IPS-15b (cell line): ENCODE measurements at regions not wholly inside any gene's neighbourhood (a gene's known extent, or its start where the extent isn't known, plus 50 kb on each side); places are given as distances from the start of the nearest gene placed in this dataset.

Experiments
- H3K27me3 ChIP-seq: one replicate; pipeline ENCODE4 v1.6.1; 2013; ENCODE audit warnings: low read length; ENCODE audit not compliant: control insufficient read depth, insufficient read depth
- H3K36me3 ChIP-seq: one replicate; pipeline ENCODE4 v1.6.1; 2013; ENCODE audit warnings: low read length; ENCODE audit not compliant: control insufficient read depth, insufficient read depth
- H3K4me1 ChIP-seq: one replicate; pipeline ENCODE4 v1.6.1; 2013; ENCODE audit warnings: mild to moderate bottlenecking, low read length; ENCODE audit not compliant: control insufficient read depth, insufficient read depth
- H3K4me3 ChIP-seq: one replicate; pipeline ENCODE4 v1.5.1; 2013; ENCODE audit warnings: low read depth, low read length
- H3K9ac ChIP-seq: one replicate; pipeline ENCODE4 v1.6.1; 2013; ENCODE audit warnings: low read depth, mild to moderate bottlenecking, low read length
- H3K9me3 ChIP-seq: one replicate; pipeline ENCODE4 v1.6.1; 2013; ENCODE audit warnings: mild to moderate bottlenecking, low read length; ENCODE audit not compliant: control insufficient read depth, insufficient read depth

DNA sequence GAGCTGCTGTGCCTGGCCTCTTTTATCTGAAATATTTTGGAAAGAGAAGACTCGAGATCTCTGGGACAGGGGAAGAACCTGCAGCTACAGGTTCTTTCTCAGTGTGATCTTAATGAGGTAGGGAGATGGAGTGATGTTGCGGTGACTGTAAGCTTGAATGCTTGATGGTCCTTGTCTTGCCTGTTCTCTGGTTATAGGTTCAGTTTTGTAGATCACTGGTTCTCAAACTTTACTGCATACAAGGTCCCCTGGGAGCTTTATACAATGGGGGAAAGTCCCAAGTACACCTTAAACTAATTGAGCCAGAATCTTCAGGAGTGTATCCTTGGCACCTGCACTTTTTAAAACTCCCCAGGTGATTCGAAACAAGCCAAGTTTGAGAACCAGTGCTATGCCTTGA, 136.7 kb upstream of the CXCR4 start:
- Histone ChIP-seq H3K36me3 (no peaks in the 10 kb centered on the region), H3K27me3 (no peaks in the 10 kb centered on the region), H3K4me3 (no peak overlapping the region), H3K9me3 (no peaks in the 10 kb centered on the region), H3K4me1 (no peaks in the 10 kb centered on the region), H3K9ac (no peak overlapping the region)

DNA sequence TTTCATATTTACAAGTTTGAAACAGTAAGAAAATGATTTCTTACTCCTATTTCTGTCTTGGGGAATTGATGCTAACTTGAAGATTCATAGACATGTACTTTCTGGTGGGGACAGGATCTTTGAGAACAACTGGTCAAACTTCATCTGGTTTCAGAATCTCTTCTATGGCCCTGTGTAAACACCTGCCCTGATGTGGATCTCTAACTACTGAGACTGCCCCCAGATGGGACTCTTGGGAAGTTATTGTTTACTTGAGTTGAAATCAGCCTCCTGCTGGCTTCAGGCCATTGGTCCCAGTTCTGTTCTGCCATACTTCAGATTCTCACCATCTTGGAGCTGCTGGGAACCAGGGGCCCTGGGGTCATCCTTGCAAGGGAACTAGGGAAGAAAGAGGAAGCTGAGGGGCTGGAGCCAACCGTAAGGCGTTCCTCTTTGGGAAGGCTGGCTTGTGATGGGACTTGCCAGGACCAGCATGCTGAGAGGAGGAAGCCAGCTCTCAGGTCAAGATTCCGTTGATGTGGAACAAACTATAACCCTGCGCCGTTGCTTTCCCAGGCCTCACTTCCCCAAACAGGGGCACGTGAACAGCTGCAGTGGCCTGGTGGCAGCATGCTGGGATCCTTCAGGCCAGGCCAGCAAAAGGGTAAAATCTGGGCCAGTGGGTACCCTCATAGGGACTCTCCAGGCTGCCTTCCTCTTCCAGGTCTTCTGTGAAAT, 135.5 kb upstream of the CXCR4 start:
- H3K9me3 ChIP-seq: no peaks in the 10 kb centered on the region
- no peaks in the 10 kb centered on the region for H3K27me3 ChIP-seq
- no peaks in the 10 kb centered on the region for H3K36me3 ChIP-seq
- no peaks in the 10 kb centered on the region for H3K4me1 ChIP-seq
- H3K9ac ChIP-seq: no peak overlapping the region
- H3K4me3 ChIP-seq: no peak overlapping the region

DNA sequence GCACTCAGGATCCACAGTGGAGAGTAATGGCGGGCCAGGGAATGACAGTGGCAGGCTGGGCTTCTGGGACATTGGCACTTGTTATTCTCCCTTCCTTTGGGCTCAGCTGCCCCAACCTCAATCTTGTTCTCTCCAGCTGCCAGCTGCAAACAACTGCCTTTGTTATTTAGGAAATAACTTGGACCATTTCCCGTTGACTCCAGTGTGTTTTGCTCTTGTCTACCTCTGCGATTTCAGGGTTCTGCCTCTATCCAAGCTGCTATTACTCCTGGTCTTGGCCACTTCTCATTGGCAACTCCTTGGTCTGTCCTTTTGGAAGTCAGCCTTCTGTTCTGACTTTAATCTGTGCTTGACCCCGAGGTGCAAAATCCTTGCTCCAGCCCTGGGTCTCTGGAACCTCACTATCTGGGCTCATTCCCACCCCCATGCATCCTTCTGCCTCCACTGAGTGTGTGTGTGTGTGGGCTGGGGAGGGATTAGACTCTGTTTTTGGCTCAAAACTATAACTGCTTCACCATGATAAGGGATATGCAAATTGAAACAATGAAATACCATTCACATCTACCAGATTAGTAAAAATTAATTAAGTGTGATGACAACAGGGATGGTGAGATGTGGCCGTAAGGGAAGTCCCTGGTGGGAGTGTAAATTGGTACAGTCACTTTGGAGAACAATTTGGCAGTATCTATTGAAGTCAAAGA, 134.1 kb upstream of the CXCR4 start:
- no peak overlapping the region for H3K9ac ChIP-seq
- no peaks in the 10 kb centered on the region for H3K27me3 ChIP-seq
- no peaks in the 10 kb centered on the region for H3K4me1 ChIP-seq
- no peaks in the 10 kb centered on the region for H3K36me3 ChIP-seq
- no peaks in the 10 kb centered on the region for H3K9me3 ChIP-seq
- H3K4me3 ChIP-seq: no peak overlapping the region

DNA sequence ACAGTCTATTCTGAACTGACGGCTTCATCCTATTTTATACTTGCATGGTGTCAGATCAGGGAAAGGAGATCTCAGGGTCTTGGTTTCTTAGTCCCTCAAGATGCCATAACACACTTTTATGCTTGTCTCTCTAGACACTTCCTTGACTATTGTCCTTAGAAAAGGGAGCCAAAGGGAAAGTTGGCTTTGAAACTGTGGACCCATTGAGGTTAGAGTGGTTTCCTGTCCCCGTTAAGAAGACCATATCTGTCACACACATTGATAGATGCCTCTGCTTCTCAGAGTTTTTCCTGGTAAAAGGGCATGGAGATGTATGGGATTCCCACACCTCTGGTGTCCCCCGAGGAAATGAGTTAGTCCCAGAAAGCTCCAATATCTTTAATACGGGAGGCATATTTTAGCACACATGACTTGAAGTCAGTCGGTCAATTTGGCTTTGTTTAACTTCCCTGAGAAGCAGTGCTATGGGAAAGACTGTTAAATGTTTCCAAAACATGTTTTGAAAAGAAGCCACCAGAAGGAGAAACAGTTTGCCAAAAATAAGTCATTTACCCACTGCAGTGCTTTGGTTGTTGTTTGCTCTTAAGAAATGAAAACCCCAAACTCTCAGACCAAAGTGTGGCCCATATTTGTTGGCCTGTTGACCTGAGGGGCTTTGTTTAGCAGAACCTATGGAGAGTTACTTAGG, 133.4 kb upstream of the CXCR4 start:
- Histone ChIP-seq H3K9ac (no peak overlapping the region), H3K9me3 (no peaks in the 10 kb centered on the region), H3K4me1 (no peaks in the 10 kb centered on the region), H3K27me3 (no peaks in the 10 kb centered on the region), H3K4me3 (no peak overlapping the region), H3K36me3 (no peaks in the 10 kb centered on the region)

DNA sequence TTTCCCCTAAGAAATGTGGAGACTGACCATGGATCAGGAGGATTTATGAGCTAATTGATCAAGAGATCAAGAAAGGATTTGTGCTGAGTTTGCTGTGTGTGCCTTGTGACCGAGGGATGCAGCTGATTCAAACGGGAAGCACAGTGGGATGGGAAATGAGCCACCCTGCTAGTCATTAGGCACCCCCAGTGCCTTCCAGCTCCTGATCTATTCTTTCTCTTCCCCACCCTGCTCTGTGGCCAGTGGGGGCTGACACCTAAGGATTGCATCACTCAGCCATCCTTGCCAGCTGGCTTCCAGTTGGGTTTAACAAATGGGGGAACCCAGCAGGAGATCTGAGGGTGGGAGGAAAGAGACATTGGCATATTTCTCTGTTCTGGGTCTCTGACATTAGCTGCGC, 132.2 kb upstream of the CXCR4 start:
- H3K9me3 ChIP-seq: no peaks in the 10 kb centered on the region
- no peak overlapping the region for H3K9ac ChIP-seq
- H3K4me3 ChIP-seq: no peak overlapping the region
- H3K4me1 ChIP-seq: no peaks in the 10 kb centered on the region
- H3K36me3 ChIP-seq: no peaks in the 10 kb centered on the region
- H3K27me3 ChIP-seq: no peaks in the 10 kb centered on the region

DNA sequence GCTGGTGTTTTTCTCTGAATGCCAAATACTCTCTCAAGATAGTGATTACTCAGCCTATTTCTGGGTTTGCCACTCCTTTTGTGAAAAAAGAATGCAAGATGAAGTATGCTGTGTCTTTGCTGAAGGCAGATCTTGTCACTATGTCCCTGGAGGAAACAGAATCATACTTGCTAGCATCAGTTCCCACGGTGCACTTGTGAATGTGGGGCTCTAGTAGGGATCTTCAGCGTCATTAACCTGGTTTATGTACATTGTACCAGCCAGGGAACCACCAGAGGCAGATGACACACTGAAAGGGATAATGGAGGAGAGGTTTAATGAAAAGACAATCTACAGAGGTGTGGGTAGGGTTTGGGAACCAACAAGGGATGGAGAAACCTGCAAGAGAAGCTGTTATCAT, 131.0 kb upstream of the CXCR4 start:
- Histone ChIP-seq H3K4me1 (no peaks in the 10 kb centered on the region), H3K36me3 (no peaks in the 10 kb centered on the region), H3K27me3 (no peaks in the 10 kb centered on the region), H3K9ac (no peak overlapping the region), H3K4me3 (no peak overlapping the region), H3K9me3 (no peaks in the 10 kb centered on the region)

DNA sequence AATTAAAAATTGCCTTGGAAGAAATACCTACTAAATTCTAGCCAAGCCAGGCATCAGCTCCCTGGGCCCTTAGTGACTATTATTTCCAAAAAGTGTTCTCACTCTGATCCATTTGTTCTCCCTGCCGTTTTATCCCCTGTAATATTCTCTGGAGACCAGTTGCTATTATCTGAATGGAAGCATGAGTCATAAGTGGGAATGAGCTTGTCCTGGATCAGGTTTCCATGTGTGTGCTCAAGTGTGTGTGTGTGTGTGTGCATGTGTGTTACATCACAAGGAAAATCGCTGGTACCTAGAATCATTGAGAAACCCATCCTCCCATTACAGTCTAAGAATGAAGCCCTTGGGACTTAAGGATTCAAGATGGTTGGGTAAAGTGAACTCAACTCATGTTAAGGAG, 130.3 kb upstream of the CXCR4 start:
- Histone ChIP-seq H3K4me3 (no peak overlapping the region), H3K36me3 (no peaks in the 10 kb centered on the region), H3K9ac (no peak overlapping the region), H3K4me1 (no peaks in the 10 kb centered on the region), H3K9me3 (no peaks in the 10 kb centered on the region), H3K27me3 (no peaks in the 10 kb centered on the region)

DNA sequence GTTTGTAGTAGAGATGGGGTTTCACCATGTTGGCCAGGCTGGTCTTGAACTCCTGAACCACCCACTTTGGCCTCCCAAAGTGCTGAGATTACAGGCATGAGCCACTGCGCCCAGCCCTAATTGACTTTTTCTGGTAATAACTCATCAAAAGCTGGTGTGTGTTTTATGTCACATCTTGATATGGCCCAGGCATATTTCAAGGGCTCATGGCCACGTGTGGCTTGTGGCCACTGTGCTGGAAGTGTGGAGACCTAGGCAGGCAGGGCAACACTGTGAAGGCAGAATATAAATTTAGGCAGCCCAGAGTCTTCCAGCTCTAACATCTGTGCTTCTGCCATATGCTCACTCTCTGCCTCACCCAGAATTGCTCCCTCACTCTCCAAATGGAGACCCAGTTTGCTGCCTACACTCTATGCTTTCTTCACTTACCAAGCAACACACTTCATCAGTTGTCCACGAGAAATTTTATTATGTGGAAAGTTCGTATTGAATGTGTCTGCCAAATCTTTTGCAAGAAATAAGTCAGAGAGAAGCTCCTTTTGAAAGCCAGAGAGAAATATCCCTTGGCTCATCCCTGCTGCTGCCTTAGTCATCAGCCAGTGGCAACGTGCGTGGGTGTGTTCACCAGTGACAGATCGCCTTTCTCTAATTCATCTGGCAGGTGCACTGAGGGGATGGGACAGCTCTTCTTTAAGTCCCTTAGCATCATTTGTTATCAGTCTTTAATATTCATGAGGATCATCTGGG, 129.4 kb upstream of the CXCR4 start:
- Histone ChIP-seq H3K4me3 (no peak overlapping the region), H3K27me3 (no peaks in the 10 kb centered on the region), H3K4me1 (no peaks in the 10 kb centered on the region), H3K9me3 (no peaks in the 10 kb centered on the region), H3K36me3 (no peaks in the 10 kb centered on the region), H3K9ac (no peak overlapping the region)

DNA sequence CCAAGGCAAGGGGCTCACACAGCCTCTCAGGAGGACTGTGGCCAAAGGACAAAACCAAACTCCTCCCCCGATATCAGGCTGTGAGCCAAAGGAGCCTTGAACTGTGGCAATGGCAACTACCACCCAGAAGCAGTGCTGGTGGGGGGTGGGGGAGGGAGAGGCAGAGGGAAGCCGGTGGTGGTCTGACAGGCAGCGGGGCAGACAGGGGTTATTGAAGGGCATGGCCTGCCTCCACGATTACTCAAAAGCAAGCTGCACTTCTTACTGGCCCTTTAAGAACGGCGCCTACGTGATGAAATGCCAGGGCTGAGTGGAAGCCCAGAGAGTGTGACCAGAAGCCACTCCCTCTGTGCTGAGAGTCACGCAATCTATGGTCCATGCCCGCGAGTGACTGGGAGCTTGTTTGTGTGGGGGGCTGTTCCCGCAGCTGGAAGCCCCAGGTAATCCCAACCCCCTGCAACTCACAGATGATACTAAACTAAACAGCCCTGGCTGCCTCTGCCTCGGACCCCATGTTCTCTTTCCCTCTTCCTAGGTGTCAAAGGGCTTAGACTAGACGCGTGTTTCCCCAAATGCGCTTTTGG, 128.2 kb upstream of the CXCR4 start:
- H3K4me3 ChIP-seq: no peak overlapping the region
- H3K9me3 ChIP-seq: no peaks in the 10 kb centered on the region
- no peaks in the 10 kb centered on the region for H3K4me1 ChIP-seq
- no peaks in the 10 kb centered on the region for H3K36me3 ChIP-seq
- no peaks in the 10 kb centered on the region for H3K27me3 ChIP-seq
- no peak overlapping the region for H3K9ac ChIP-seq

DNA sequence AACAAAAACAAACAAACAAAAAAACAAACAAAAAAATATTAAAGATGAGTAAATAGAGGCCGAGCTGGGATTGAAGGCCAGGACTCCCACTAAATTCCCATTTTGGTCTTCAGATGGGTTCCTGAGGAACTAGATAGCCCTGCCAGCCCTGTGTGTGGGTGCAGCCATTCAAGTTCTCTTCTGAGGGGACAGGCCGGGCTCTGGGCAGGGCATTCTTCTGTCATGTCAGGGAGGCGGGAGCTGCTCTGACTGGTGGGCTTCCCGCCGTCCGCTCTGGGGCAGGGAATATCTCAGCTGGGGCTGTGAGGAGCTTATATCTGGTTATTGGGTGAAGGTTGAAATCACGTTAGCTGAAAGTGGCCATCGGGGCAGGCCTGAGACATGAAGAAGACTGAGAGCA, 127.3 kb upstream of the CXCR4 start:
- H3K4me1 ChIP-seq: no peaks in the 10 kb centered on the region
- no peak overlapping the region for H3K9ac ChIP-seq
- no peaks in the 10 kb centered on the region for H3K27me3 ChIP-seq
- H3K9me3 ChIP-seq: no peaks in the 10 kb centered on the region
- no peak overlapping the region for H3K4me3 ChIP-seq
- H3K36me3 ChIP-seq: no peaks in the 10 kb centered on the region

DNA sequence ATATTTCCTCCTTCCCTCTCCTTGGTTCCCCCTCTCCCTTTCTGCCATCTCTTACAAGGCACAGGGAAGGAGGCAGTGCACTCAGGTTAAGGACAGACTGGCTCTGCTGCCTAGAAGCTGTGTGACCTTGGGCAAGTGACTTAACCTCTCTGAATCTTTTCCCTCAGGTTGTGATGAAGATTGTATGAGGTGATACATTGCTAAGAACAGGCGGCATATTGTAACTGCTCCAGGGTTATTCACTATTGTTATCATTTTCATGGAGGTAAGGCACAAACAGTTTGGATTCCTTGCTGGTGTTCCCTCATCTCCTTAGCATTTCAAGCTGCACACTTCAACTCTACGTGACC, 126.6 kb upstream of the CXCR4 start:
- H3K27me3 ChIP-seq: no peaks in the 10 kb centered on the region
- H3K36me3 ChIP-seq: no peaks in the 10 kb centered on the region
- H3K4me3 ChIP-seq: no peak overlapping the region
- no peak overlapping the region for H3K9ac ChIP-seq
- H3K9me3 ChIP-seq: no peaks in the 10 kb centered on the region
- H3K4me1 ChIP-seq: no peaks in the 10 kb centered on the region
